Hepatocyte (in vitro differentiated cells): ENCODE measurements at regions not wholly inside any gene's neighbourhood (a gene's known extent, or its start where the extent isn't known, plus 50 kb on each side); places are given as distances from the start of the nearest gene placed in this dataset.

Source experiments
- EZH2 ChIP-seq: fragments of 200-600 bp; sonication (generic); IDR thresholded peaks from 2 replicates; pipeline ENCODE4 v1.6.1; 2016; ENCODE audit warnings: antibody characterized with exemption, mild to moderate bottlenecking, borderline replicate concordance
- EZH2phosphoT487 ChIP-seq: fragments of 200-600 bp; sonication (generic); IDR thresholded peaks from one replicate; pipeline ENCODE4 v1.6.1; 2018; ENCODE audit warnings: antibody characterized with exemption, mild to moderate bottlenecking, low read depth, moderate library complexity; ENCODE audit not compliant: unreplicated experiment, severe bottlenecking

DNA sequence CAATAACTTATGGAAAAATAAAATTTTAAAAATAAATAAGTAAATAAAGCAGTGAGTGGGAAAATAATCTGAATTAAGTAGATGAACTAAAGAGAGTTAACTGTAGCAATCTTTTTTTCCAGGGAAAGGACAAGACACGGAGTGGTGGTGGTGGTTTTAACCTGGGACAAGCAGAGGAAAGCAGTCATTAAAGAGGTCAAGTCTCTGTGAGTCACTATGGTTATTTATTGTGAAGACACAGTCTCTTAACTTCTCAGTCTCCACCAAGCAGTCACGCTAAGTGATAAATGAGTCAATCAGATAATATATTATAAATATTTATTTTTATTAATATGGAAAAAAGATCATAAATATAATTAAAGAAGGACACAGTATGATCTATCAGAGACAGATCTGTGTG is 228.1 kb upstream of the MEOX2 start:
- TF ChIP-seq EZH2phosphoT487 (no peak), EZH2 (no peak)
